Trophoblast cell (in vitro differentiated cells and primary cell): ENCODE measurements at regions not wholly inside any gene's neighbourhood (a gene's known extent, or its start where the extent isn't known, plus 50 kb on each side); places are given as distances from the start of the nearest gene placed in this dataset.

Experiments
- DNase-seq, 2 donors: peaks; one replicate each; pipeline ENCODE4 v3.0.0-alpha.2; 2016
- H2AFZ ChIP-seq: 2 replicates; pipeline ENCODE4 v1.6.1; 2013; ENCODE audit warnings: low read length, moderate library complexity, mild to moderate bottlenecking; ENCODE audit not compliant: insufficient read depth, poor library complexity
- H2AK5ac ChIP-seq: 2 replicates; pipeline ENCODE4 v1.6.1; 2013; ENCODE audit warnings: mild to moderate bottlenecking, low read length
- H2BK120ac ChIP-seq: 2 replicates; pipeline ENCODE4 v1.6.1; 2013; ENCODE audit warnings: low read length, mild to moderate bottlenecking, moderate library complexity; ENCODE audit not compliant: insufficient read depth, poor library complexity
- H2BK12ac ChIP-seq: 2 replicates; pipeline ENCODE4 v1.6.1; 2013; ENCODE audit warnings: mild to moderate bottlenecking, low read length, moderate library complexity
- H2BK5ac ChIP-seq: 2 replicates; pipeline ENCODE4 v1.6.1; 2013; ENCODE audit warnings: low read length, low read depth, moderate library complexity, mild to moderate bottlenecking; ENCODE audit not compliant: poor library complexity
- H3K14ac ChIP-seq: 2 replicates; pipeline ENCODE4 v1.6.1; 2013; ENCODE audit warnings: mild to moderate bottlenecking, low read length
- H3K18ac ChIP-seq: 2 replicates; pipeline ENCODE4 v1.6.1; 2013; ENCODE audit warnings: mild to moderate bottlenecking, low read length
- H3K23ac ChIP-seq: 2 replicates; pipeline ENCODE4 v1.6.1; 2013; ENCODE audit warnings: low read length
- H3K27ac ChIP-seq: 2 replicates; pipeline ENCODE4 v1.5.1; 2013; ENCODE audit warnings: low read depth, mild to moderate bottlenecking, inconsistent platforms, low read length, moderate library complexity
- H3K27me3 ChIP-seq: 2 replicates; pipeline ENCODE4 v1.6.1; 2013; ENCODE audit warnings: inconsistent platforms, mild to moderate bottlenecking, low read length, moderate library complexity; ENCODE audit not compliant: insufficient read depth
- H3K36me3 ChIP-seq, 2 experiments: 1 replicate in 1 of 2; 2 replicates in 1 of 2; pipeline ENCODE4 v1.6.1; 2013; ENCODE audit warnings: low read length in 2 of 2, mild to moderate bottlenecking in 2 of 2, moderate library complexity in 1 of 2; ENCODE audit not compliant: insufficient read depth in 2 of 2, control insufficient read depth in 1 of 2
- H3K4ac ChIP-seq: 2 replicates; pipeline ENCODE4 v1.6.1; 2013; ENCODE audit warnings: low read depth, mild to moderate bottlenecking, low read length, moderate library complexity
- H3K4me1 ChIP-seq, 2 experiments: 1 replicate in 1 of 2; 2 replicates in 1 of 2; pipeline ENCODE4 v1.6.1; 2013; ENCODE audit warnings: low read length in 2 of 2, mild to moderate bottlenecking in 2 of 2, moderate library complexity in 1 of 2; ENCODE audit not compliant: insufficient read depth in 2 of 2, control insufficient read depth in 1 of 2
- H3K4me2 ChIP-seq: 2 replicates; pipeline ENCODE4 v1.6.1; 2013; ENCODE audit warnings: inconsistent platforms, mild to moderate bottlenecking, low read length, moderate library complexity
- H3K4me3 ChIP-seq: 2 replicates; pipeline ENCODE4 v1.5.1; 2013; ENCODE audit warnings: mild to moderate bottlenecking, low read depth, low read length, inconsistent platforms
- H3K79me1 ChIP-seq: one replicate; pipeline ENCODE4 v1.6.1; 2013; ENCODE audit warnings: low read length
- H3K79me2 ChIP-seq: 2 replicates; pipeline ENCODE4 v1.6.1; 2013; ENCODE audit warnings: low read length, mild to moderate bottlenecking; ENCODE audit not compliant: control insufficient read depth, insufficient read depth, poor library complexity
- H3K9ac ChIP-seq: 2 replicates; pipeline ENCODE4 v1.6.1; 2013; ENCODE audit warnings: mild to moderate bottlenecking, low read length
- H3K9me3 ChIP-seq: 2 replicates; pipeline ENCODE4 v1.6.1; 2013; ENCODE audit warnings: low read depth, mild to moderate bottlenecking, control low read depth, inconsistent platforms, low read length; ENCODE audit not compliant: insufficient read depth
- H4K12ac ChIP-seq: 2 replicates; pipeline ENCODE4 v1.6.1; 2013; ENCODE audit warnings: low read depth, mild to moderate bottlenecking, low read length, moderate library complexity
- H4K8ac ChIP-seq: 2 replicates; pipeline ENCODE4 v1.6.1; 2013; ENCODE audit warnings: low read depth, mild to moderate bottlenecking, low read length, moderate library complexity
- H4K91ac ChIP-seq: one replicate; pipeline ENCODE4 v1.6.1; 2013; ENCODE audit warnings: low read depth, mild to moderate bottlenecking, low read length, moderate library complexity
- WGBS: extraction: QIAGEN DNeasy Blood & Tissue Kit; methylation state at CpG from one replicate; pipeline ENCODE4 v1.1.7; 2013; ENCODE audit warnings: missing lambda C conversion rate; ENCODE audit not compliant: insufficient read length, insufficient coverage; ENCODE audit errors: extremely low coverage; 5-methylcytosine and 5-hydroxymethylcytosine counted together

- Histone ChIP-seq H3K4me3 (no peak overlapping the region), H3K18ac (no peak overlapping the region), H3K36me3 (no peaks in the 10 kb centered on the region), H3K27me3 (no peaks in the 10 kb centered on the region), H4K91ac (no peak overlapping the region), H3K79me2 (no peaks in the 10 kb centered on the region), H3K23ac (no peak overlapping the region), H3K9me3 (peaks cover 6% of the 10 kb centered on the region), H3K4me2 (no peak overlapping the region), H3K27ac (no peak overlapping the region), H3K4ac (no peak overlapping the region), H2BK12ac (no peak overlapping the region), H2BK5ac (no peak overlapping the region), H3K4me1 (no peaks in the 10 kb centered on the region), H3K14ac (no peak overlapping the region), H4K12ac (no peak overlapping the region), H3K9ac (no peak overlapping the region), H2AFZ (no peak overlapping the region), H4K8ac (no peak overlapping the region), H2AK5ac (no peak overlapping the region), H2BK120ac (no peak overlapping the region), H3K79me1 (no peaks in the 10 kb centered on the region)
- DNase-seq: no peak
- no CpG with 5 or more reads among the region's 2 CpGs for WGBS
Observed at GRCh38 chr12:5230156-5230555, 186.5 kb downstream of the KCNA5 start.

DNA sequence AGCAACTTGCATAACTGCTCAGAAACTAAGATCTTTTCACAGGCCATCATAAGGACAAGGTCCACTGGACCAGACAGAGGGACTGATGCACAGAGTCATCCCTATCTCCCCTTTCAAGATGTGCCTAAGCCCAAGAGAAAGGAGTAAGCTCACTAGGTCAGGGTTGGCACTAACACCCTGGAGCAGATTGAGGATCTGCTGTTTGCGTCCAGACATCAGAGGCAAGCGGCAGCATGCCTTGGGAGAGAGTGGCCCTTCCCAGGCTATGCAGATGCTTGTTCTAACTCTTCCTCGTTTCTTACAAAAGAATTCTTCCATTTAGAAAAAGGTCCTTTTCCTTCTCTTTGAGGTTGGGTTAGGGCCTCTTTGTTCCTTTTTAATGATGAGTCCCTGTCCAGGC is 187.2 kb downstream of the KCNA5 start:
- H2BK120ac ChIP-seq: no peak overlapping the region
- H4K91ac ChIP-seq: no peak overlapping the region
- H3K18ac ChIP-seq: no peak overlapping the region
- no peak overlapping the region for H3K9ac ChIP-seq
- H3K14ac ChIP-seq: no peak overlapping the region
- H3K23ac ChIP-seq: no peak overlapping the region
- H2BK5ac ChIP-seq: no peak overlapping the region
- no peak overlapping the region for H2AFZ ChIP-seq
- H3K4me2 ChIP-seq: no peak overlapping the region
- no peaks in the 10 kb centered on the region for H3K79me1 ChIP-seq
- no peak overlapping the region for H3K4me3 ChIP-seq
- H3K4ac ChIP-seq: no peak overlapping the region
- no CpG with 5 or more reads among the region's 3 CpGs for WGBS
- H2AK5ac ChIP-seq: no peak overlapping the region
- no peak for DNase-seq
- H3K36me3 ChIP-seq: no peaks in the 10 kb centered on the region
- H3K4me1 ChIP-seq: no peaks in the 10 kb centered on the region
- H3K9me3 ChIP-seq: peaks cover 6% of the 10 kb centered on the region
- H2BK12ac ChIP-seq: no peak overlapping the region
- no peaks in the 10 kb centered on the region for H3K79me2 ChIP-seq
- no peaks in the 10 kb centered on the region for H3K27me3 ChIP-seq
- H3K27ac ChIP-seq: no peak overlapping the region
- H4K12ac ChIP-seq: no peak overlapping the region
- H4K8ac ChIP-seq: no peak overlapping the region

DNA sequence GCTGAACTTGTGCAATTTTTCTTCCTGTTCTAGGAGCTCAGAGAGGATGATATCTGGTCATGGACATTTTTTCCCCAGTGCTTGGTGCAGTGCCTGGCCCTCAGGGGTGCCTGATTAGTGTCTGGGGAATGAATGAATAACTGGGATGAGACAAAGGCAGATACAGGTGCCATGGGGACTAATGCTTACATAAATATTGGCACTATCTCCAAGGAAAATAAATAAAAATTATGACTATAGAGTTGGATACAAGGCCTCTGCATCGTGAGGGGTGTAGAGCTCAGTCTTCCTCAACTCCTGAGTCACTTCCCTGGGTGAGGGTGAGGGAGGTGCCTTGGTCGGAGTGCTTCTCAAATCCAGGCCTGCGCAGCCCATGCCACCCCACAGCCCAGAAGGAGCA is 188.6 kb downstream of the KCNA5 start:
- Histone ChIP-seq H4K8ac (no peak overlapping the region), H3K79me2 (no peaks in the 10 kb centered on the region), H2AK5ac (no peak overlapping the region), H4K91ac (no peak overlapping the region), H3K9me3 (peaks cover 6% of the 10 kb centered on the region), H3K36me3 (no peaks in the 10 kb centered on the region), H2BK12ac (no peak overlapping the region), H4K12ac (no peak overlapping the region), H3K4me2 (no peak overlapping the region), H3K4me1 (no peaks in the 10 kb centered on the region), H3K14ac (no peak overlapping the region), H3K27me3 (no peaks in the 10 kb centered on the region), H3K4me3 (no peak overlapping the region), H2BK120ac (no peak overlapping the region), H3K4ac (no peak overlapping the region), H2BK5ac (no peak overlapping the region), H3K23ac (no peak overlapping the region), H3K9ac (no peak overlapping the region), H3K27ac (no peak overlapping the region), H3K18ac (no peak overlapping the region), H2AFZ (no peak overlapping the region), H3K79me1 (no peaks in the 10 kb centered on the region)
- no CpG with 5 or more reads among the region's 3 CpGs for WGBS
- DNase-seq: no peak

DNA sequence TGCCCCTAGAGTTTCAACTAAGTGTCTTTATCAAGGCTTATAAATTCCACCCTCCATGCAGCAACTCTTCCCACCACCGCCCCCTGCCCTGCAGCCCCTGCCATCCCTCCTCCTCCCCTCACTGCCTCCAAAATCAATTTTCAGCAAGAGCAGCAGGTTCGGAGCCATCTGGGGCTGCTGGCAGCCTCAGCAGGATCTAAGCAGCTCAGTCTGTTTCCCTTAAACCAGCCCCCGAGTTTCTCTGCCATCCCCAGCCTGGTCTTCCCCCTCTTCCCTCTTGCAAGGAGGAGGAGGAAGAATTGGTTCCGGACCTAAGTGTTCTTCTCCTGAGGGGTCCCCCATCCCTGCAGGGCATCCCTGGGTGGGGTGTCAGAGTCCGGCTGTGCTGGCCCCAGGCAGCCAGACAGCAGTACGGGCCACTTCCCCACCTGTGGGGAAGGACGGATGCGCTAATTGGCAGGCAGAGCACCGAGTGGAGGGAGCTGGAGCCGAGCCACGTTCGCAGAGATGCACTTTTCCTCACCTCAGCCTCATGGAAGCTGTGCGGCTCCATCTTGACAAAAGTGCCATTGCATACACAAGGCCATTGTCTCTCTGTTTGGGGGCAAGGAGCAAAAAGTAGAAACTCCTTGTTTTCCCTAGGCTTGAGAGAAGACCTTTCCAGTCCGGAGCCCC is 189.3 kb downstream of the KCNA5 start:
- Histone ChIP-seq H2AFZ (no peak overlapping the region), H4K91ac (no peak overlapping the region), H3K4me3 (no peak overlapping the region), H2BK5ac (no peak overlapping the region), H3K79me2 (no peaks in the 10 kb centered on the region), H3K18ac (no peak overlapping the region), H3K4ac (no peak overlapping the region), H3K14ac (no peak overlapping the region), H4K12ac (no peak overlapping the region), H3K79me1 (no peaks in the 10 kb centered on the region), H3K9me3 (peaks cover 6% of the 10 kb centered on the region), H3K4me1 (no peaks in the 10 kb centered on the region), H2AK5ac (no peak overlapping the region), H3K36me3 (no peaks in the 10 kb centered on the region), H3K27me3 (no peaks in the 10 kb centered on the region), H2BK12ac (no peak overlapping the region), H4K8ac (no peak overlapping the region), H3K27ac (no peak overlapping the region), H3K23ac (no peak overlapping the region), H2BK120ac (no peak overlapping the region), H3K9ac (no peak overlapping the region), H3K4me2 (no peak overlapping the region)
- no peak for DNase-seq
- no CpG with 5 or more reads among the region's 14 CpGs for WGBS
